HG02938 (cell line): ENCODE measurements at regions not wholly inside any gene's neighbourhood (a gene's known extent, or its start where the extent isn't known, plus 50 kb on each side); places are given as distances from the start of the nearest gene placed in this dataset.
"Not testable (repeated sequence)": the region's sequence is repeated elsewhere in the genome, so short reads cannot be mapped to it uniquely, and the experiment has no call there.

Experiments
- ATAC-seq: cut with Tn5 transposase; IDR thresholded peaks from one replicate; pipeline ENCODE4 v1.9.1; 2021; ENCODE audit warnings: mild to moderate bottlenecking, moderate library complexity; ENCODE audit not compliant: unreplicated experiment

- no peak for ATAC-seq
These were observed 108.5 kb downstream of the KCNK1 start for GRCh38 chr1:233722212-233722979.

GRCh38 chr1:233723387-233723786, 109.5 kb downstream of the KCNK1 start:
- no peak for ATAC-seq

- ATAC-seq: not testable (repeated sequence)
These were observed 110.3 kb downstream of the KCNK1 start for GRCh38 chr1:233724131-233724631.

GRCh38 chr1:233725423-233725822, 111.5 kb downstream of the KCNK1 start:
- ATAC-seq: no peak

GRCh38 chr1:233728721-233729120, 114.8 kb downstream of the KCNK1 start:
- no peak for ATAC-seq

- ATAC-seq: no peak
These were observed 116.5 kb downstream of the KCNK1 start for GRCh38 chr1:233730380-233730779.

GRCh38 chr1:233730809-233731208, 116.9 kb downstream of the KCNK1 start:
- no peak for ATAC-seq

- no peak for ATAC-seq
These were observed 118.3 kb downstream of the KCNK1 start for GRCh38 chr1:233732206-233732605.

GRCh38 chr1:233734456-233734855, 120.5 kb downstream of the KCNK1 start:
- no peak for ATAC-seq

GRCh38 chr1:233735331-233735730, 121.4 kb downstream of the KCNK1 start:
- no peak for ATAC-seq

- no peak for ATAC-seq
These were observed 121.9 kb downstream of the KCNK1 start for GRCh38 chr1:233735847-233736246.

GRCh38 chr1:233737341-233737740, 123.4 kb downstream of the KCNK1 start:
- no peak for ATAC-seq

- ATAC-seq: no peak
These were observed 124.5 kb downstream of the KCNK1 start for GRCh38 chr1:233738396-233738795.

- no peak for ATAC-seq
These were observed 124.9 kb downstream of the KCNK1 start for GRCh38 chr1:233738850-233739249.

GRCh38 chr1:233744779-233745513, 131.0 kb downstream of the KCNK1 start:
- no peak for ATAC-seq

GRCh38 chr1:233750139-233750538, 136.2 kb downstream of the KCNK1 start:
- no peak for ATAC-seq

- ATAC-seq: no peak
These were observed 144.8 kb upstream of the SLC35F3 start for GRCh38 chr1:233759665-233760064.

GRCh38 chr1:233764304-233764703, 140.2 kb upstream of the SLC35F3 start:
- ATAC-seq: not testable (repeated sequence)

GRCh38 chr1:233777566-233777965, 126.9 kb upstream of the SLC35F3 start:
- no peak for ATAC-seq

GRCh38 chr1:233780049-233780448, 124.4 kb upstream of the SLC35F3 start:
- no peak for ATAC-seq

- ATAC-seq: no peak
These were observed 121.4 kb upstream of the SLC35F3 start for GRCh38 chr1:233782937-233783586.

- ATAC-seq: no peak
These were observed 116.9 kb upstream of the SLC35F3 start for GRCh38 chr1:233787599-233787998.
